MM.1S (cell line): ENCODE measurements at regions not wholly inside any gene's neighbourhood (a gene's known extent, or its start where the extent isn't known, plus 50 kb on each side); places are given as distances from the start of the nearest gene placed in this dataset.

ENCODE experiments used
- EZH2 ChIP-seq: fragments of 300-600 bp; sonication (generic); optimal IDR thresholded peaks from 2 replicates; pipeline ENCODE3; 2017; ENCODE audit warnings: low read depth, mild to moderate bottlenecking, antibody characterized with exemption, low read length, mixed read lengths
- EZH2phosphoT487 ChIP-seq: fragments of 300-600 bp; sonication (generic); IDR thresholded peaks from 2 replicates; pipeline ENCODE4 v1.6.1; 2018; ENCODE audit warnings: antibody characterized with exemption, low read length
- TF ChIP-seq, protein P1 (sequence below): fragments of 300-600 bp; sonication (generic); IDR thresholded peaks from 2 replicates; pipeline ENCODE4 v1.5.1; 2016; ENCODE audit warnings: antibody characterized with exemption, low read length, mixed read lengths

DNA sequence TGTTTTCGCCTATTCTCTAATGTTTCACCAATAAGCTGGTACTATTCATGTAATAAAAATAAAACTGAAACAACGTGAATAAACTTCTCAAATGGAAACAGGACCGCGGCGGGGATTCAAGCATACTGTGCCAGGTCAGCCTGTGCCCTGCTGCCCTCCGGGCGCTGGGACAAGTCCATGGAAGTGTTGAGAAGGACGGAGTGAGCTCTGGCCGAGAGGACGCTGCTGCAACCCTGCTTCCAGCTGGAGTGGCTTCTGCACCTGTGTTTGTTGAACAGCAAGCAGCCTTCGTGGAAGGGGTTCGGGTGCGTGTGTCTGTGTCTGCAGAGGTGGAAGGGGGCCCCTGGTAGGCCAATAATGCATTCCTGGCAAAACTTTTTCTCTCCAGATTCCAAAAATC, 50.0 kb upstream of the PCSK6 start:
- TF ChIP-seq EZH2: no peak
- TF ChIP-seq, protein P1, sequence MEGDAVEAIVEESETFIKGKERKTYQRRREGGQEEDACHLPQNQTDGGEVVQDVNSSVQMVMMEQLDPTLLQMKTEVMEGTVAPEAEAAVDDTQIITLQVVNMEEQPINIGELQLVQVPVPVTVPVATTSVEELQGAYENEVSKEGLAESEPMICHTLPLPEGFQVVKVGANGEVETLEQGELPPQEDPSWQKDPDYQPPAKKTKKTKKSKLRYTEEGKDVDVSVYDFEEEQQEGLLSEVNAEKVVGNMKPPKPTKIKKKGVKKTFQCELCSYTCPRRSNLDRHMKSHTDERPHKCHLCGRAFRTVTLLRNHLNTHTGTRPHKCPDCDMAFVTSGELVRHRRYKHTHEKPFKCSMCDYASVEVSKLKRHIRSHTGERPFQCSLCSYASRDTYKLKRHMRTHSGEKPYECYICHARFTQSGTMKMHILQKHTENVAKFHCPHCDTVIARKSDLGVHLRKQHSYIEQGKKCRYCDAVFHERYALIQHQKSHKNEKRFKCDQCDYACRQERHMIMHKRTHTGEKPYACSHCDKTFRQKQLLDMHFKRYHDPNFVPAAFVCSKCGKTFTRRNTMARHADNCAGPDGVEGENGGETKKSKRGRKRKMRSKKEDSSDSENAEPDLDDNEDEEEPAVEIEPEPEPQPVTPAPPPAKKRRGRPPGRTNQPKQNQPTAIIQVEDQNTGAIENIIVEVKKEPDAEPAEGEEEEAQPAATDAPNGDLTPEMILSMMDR: no peak
- TF ChIP-seq EZH2phosphoT487: no peak
